AG08396 (cell line): ENCODE measurements at regions not wholly inside any gene's neighbourhood (a gene's known extent, or its start where the extent isn't known, plus 50 kb on each side); places are given as distances from the start of the nearest gene placed in this dataset.

Source experiments
- DNase-seq: peaks from one replicate; pipeline ENCODE4 v3.0.0; 2012; ENCODE audit warnings: low spot score, mixed read lengths

DNA sequence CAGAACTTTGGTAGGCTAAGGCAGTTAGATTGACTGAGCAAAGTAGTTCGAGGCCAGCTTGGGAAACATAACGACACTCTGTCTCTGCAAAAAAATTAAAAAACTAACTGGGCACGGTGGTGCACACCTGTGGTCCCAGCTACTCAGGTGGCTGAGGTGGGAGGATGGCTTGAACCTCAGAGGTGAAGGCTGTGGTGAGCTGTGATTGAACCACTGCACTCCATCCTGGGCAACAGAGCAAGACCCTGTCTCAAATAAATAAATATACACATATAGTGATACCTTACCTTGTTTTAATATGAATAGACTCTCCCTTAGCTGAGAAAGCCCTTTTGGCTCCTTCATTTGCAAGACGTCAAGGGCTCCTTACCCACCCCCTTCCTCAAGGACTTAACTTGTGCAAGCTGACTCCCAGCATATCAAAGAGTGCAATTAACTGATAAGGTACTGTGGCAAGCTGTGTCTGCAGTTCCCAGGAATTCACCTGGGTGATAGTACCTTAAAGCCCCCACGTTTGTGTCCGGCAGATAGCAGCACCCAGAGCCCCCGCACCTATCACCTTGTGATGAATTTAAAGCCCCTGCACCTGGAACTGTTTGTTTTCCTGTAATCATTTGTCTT is 655.6 kb upstream of the GALNTL6 start:
- DNase-seq, result no peak

DNA sequence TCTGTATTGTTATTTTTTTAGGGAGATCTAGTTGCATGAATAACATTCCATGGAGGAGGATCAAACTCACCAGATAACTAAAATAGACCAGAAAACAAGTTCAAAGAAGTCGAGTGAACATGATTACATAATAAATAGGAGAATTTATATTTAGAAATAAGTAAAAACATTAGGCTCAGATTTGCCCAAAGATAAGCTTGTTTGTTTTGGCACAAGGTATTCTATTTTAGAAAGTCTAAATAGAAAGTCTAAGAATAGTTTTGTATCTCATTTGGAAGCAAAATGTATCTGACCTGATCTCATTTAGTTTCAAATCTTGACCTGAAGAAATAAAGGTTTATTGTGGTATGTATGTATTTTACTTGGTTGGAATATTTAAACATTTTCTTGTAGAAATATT is 670.6 kb upstream of the GALNTL6 start:
- DNase-seq, result no peak

DNA sequence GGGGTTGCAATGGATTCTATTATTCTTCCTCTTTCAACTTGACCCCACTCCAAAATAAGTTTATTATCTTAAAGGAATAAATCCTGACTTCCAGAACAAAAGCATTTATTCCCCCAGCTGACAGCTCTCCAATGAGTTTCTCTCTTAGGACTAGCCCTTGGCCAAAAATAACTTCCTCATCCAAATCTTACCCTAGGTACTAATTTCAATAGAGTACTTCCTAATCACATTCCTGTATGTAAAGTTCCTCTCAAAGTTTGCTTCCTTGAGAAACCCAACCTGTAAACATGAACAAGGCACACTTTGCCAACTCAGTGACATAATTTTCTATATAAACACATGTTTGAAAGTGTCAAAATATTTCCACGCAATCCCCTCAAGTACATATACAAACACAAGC is 671.2 kb upstream of the GALNTL6 start:
- DNase-seq, result no peak

DNA sequence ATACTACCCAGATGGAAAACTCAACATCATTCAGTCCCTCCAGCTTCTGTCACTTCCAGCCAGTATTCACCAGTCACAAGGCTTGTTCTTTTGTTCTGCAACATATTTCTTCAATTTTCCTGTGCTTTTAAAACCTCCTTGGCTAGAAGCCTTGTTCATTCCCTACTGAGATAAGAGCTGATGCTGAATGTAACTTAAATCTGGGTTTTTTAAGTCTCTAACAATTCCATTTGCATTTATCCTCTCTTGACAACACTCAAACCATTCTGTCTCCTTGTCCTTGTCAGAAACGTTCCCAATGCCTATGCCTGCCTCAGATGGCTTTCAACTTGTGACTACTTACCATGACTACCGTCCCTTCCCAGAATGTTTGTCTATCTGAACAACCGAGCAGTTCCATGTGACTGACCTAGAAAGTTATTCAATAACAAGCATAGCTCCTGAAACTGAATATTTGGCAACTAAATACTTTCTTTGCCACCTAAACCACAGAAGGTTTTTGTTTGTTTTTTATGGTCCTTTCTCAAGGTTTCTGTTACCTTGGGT is 682.9 kb upstream of the GALNTL6 start:
- DNase-seq, result no peak

- DNase-seq, result no peak
Measured at GRCh38 chr4:171118091-171118490, 695.1 kb upstream of the GALNTL6 start.

DNA sequence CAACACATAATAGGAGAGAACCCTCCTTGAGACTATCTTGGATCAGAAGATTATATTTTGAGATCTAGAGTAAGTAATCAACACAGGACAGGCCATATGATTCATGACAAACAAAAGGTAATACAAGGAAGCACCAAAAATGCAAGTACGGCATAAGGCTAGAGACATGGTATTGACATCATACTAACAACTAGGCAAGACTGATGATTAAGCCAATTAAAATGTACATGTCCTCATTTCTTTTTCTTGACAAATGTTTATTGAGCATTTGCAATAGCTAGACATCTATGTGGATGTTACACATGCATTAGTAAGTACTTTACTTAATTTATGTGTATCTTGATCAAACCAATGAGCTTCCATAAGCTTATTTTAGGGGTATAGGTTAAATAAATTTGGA is 695.7 kb upstream of the GALNTL6 start:
- no peak for DNase-seq

GRCh38 chr4:171101845-171102244 is 711.4 kb upstream of the GALNTL6 start:
- no peak for DNase-seq

DNA sequence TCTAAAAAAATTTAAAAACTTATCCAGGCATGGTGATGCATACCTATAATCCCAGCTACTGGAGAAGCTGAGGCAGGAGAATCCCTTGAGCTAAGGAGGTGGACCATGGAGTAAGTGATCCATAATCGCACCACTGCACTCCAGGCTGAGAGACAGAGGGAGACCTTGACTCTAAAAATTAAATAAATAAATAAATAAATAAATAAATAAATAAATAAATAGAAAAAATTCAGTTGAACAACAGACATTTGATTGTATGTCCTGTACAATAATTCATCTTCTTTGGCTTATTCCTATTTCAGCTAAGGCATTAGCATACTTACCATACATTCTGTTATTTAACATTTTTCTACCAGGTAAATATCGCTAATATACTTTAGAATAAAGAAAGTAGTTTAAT is 726.1 kb upstream of the GALNTL6 start:
- no peak for DNase-seq

- no peak for DNase-seq
Measured at GRCh38 chr4:171067422-171067821, 745.8 kb upstream of the GALNTL6 start.

DNA sequence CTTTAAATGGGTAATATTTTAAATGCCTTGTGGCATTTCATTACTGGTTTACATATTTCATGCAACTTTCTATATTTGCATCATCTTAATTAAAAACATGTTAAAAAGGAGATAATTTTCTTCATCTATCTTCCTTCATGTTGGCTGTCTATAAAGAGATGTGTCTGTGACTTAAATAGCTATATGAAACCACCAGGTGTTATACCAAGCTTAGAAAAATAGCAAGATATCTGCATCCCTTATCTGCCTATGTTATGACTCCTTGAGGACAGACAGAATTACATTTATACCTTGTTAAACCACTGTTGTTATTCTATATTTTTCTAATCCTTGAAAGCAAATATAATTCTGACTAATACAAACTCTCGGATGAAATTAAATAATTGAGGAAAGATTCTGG is 763.8 kb upstream of the GALNTL6 start:
- no peak for DNase-seq

- DNase-seq, result no peak
Measured at GRCh38 chr4:171042989-171043524, 770.1 kb upstream of the GALNTL6 start.

- no peak for DNase-seq
Measured at GRCh38 chr4:171035909-171036308, 777.3 kb upstream of the GALNTL6 start.

DNA sequence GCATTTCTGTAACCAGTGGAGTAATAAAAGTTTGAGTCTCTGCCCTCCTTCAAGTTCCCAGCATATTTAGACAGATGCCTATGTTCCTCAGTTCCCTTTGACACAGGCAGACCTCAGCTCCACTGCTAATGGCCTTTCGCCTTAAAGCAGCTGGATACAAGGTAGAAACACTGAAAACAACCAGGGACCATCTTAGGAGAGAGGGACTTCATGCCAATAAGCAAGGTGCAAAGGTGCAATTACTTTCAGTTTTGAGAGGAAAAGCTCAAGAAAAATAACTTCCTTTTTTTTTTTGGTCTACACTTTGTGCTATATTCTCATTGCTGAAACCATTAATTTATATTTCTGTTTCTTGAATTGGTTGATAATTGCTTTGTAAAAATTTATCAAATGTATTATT is 781.9 kb upstream of the GALNTL6 start:
- no peak for DNase-seq

DNA sequence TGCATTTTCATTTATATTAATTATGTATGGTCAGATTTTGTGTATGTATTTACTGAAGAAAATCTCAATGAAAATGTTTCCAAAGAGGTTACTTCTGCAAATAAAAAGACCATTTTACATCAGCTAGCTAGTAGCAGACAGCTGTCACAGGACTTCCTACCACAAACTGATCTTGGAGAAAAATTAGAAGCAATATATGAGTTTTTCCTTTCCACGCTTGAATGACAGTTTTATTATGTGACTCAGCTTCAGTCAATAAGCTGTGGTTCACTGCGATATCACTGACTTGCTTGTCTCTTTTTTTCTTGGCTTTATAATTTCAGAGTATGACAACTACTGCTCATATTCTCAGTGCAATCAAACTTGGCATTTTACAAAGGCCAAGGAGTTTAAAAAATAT is 787.4 kb upstream of the GALNTL6 start:
- DNase-seq, result no peak

DNA sequence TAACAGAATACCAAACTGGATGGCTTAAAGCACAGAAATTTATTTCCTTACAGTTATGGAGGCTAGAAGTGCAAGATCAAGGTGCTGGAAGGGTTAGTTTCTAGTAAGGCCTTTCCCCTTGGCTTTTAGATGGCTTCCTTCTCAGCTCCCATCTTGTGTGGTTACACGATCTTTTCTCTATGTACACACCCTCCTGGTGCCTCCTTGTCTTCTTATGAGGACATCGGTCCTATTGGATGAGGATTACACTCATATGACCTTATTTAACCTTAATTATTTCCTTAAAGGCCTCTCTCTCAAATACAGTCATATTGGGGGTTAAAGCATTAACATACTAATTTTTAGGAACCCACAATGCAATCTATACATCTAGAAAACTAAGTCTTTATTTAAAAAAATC is 787.9 kb upstream of the GALNTL6 start:
- no peak for DNase-seq

DNA sequence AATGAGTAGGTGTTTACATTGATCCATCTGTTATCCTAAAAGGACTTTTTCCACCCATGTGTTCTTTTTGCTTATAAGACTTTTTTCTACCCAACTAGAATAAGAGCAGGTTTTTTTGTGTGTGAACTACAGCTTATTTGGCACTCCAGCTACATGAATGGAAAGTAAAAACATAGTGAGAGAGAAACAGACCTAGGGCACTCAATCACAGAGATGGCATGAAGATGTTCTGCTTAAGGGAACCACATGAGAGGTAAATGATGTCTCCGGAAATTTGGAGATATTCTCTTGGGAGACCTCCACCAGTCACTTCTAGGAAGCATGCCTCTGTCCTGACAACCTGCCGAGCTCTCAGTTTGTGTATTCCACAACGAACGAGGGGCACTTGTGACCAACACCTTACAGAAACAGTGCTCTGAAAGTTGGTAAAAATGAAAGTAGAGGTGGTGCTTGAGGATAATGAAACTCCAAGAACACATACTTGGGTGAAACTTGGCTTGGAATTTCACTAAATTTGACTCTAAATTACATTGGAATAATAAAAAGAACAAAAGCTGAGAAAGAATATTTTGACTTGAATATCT is 788.4 kb upstream of the GALNTL6 start:
- no peak for DNase-seq

- no peak for DNase-seq
Measured at GRCh38 chr4:171022824-171023230, 790.4 kb upstream of the GALNTL6 start.

GRCh38 chr4:171017593-171017992 is 795.6 kb upstream of the GALNTL6 start:
- no peak for DNase-seq

- DNase-seq, result no peak
Measured at GRCh38 chr4:171016145-171016544, 797.1 kb upstream of the GALNTL6 start.

GRCh38 chr4:171015441-171015840 is 797.8 kb upstream of the GALNTL6 start:
- DNase-seq, result no peak

GRCh38 chr4:171007618-171008390 is 805.4 kb upstream of the GALNTL6 start:
- no peak for DNase-seq

- DNase-seq, result no peak
Measured at GRCh38 chr4:171002246-171002645, 811.0 kb upstream of the GALNTL6 start.

- DNase-seq, result no peak
Measured at GRCh38 chr4:170990989-170991589, 822.1 kb upstream of the GALNTL6 start.
